Thyroid gland (tissue), 4 donors: ENCODE measurements at regions not wholly inside any gene's neighbourhood (a gene's known extent, or its start where the extent isn't known, plus 50 kb on each side); places are given as distances from the start of the nearest gene placed in this dataset.

Experiments used
- DNase-seq, 2 donors: peaks; one replicate each; pipeline ENCODE4 v3.0.0-alpha.2; 2019
- H3K27ac ChIP-seq, 3 donors: fragments of 200-600 bp; sonication (generic); 1 replicate in 2 of 3; 2 replicates in 1 of 3; pipeline ENCODE4 v1.5.1; 2016 to 2019; ENCODE audit warnings: mild to moderate bottlenecking in 1 of 3, moderate library complexity in 1 of 3
- H3K27me3 ChIP-seq: fragments of 200-600 bp; sonication (generic); one replicate; pipeline ENCODE4 v1.5.1; 2019
- H3K36me3 ChIP-seq, 2 donors: fragments of 200-600 bp; sonication (generic); one replicate each; pipeline ENCODE4 v1.5.1; 2016 to 2019
- H3K4me1 ChIP-seq, 2 donors: fragments of 200-600 bp; sonication (generic); one replicate each; pipeline ENCODE4 v1.5.1; 2017 to 2019
- H3K4me3 ChIP-seq, 3 donors: fragments of 200-600 bp; sonication (generic); replicated peaks in 1 of 3; 1 replicate in 2 of 3; 2 replicates in 1 of 3; pipeline ENCODE4 v1.5.1; 2016; ENCODE audit warnings: mild to moderate bottlenecking in 1 of 3
- H3K9me3 ChIP-seq: fragments of 200-600 bp; sonication (generic); one replicate; pipeline ENCODE4 v1.5.1; 2017
- CTCF ChIP-seq, 6 experiments: fragments of 200-600 bp in 3 of 6; fragments of 450-650 bp in 3 of 6; sonication (generic) in 3 of 6; IDR thresholded peaks; one replicate each; pipeline ENCODE4 v1.5.1; 2016 to 2019; ENCODE audit warnings: antibody characterized with exemption in 6 of 6, mild to moderate bottlenecking in 2 of 6, inconsistent platforms in 1 of 6, moderate library complexity in 1 of 6
- POLR2A ChIP-seq, 2 donors: fragments of 450-650 bp; IDR thresholded peaks; one replicate each; pipeline ENCODE4 v1.6.1; 2017; ENCODE audit warnings: antibody characterized with exemption in 2 of 2, mild to moderate bottlenecking in 2 of 2, moderate library complexity in 1 of 2
- WGBS, 2 donors: methylation state at CpG; one replicate each; pipeline ENCODE4 v1.1.5; 2017; 5-methylcytosine and 5-hydroxymethylcytosine counted together
- intact Hi-C: fragments of 100-400 bp; cut with DNase I; formaldehyde crosslinking; loops from one replicate; pipeline ENCODE4 v1.15.1; 2023

GRCh38 chr3:159685801-159686200 lies 302.8 kb upstream of the IL12A start:
- Histone ChIP-seq H3K36me3 (no peaks in the 10 kb centered on the region), H3K4me1 (no peaks in the 10 kb centered on the region), H3K27me3 (no peaks in the 10 kb centered on the region), H3K4me3 (no peak overlapping the region), H3K9me3 (no peaks in the 10 kb centered on the region), H3K27ac (no peak overlapping the region)
- no peak for DNase-seq
- TF ChIP-seq CTCF (IDR thresholded peaks at IDR 0.05), result no peak
- no peak for TF ChIP-seq POLR2A (IDR thresholded peaks at IDR 0.05)
- intact Hi-C loops, result no loop called here

- 79 to 84% methylated on average over 4 of the region's 4 CpGs for WGBS, 2 donors
- no peak for TF ChIP-seq POLR2A (IDR thresholded peaks at IDR 0.05)
- no peak for TF ChIP-seq CTCF (IDR thresholded peaks at IDR 0.05)
- no peaks in the 10 kb centered on the region for H3K9me3 ChIP-seq
- no peaks in the 10 kb centered on the region for H3K4me1 ChIP-seq
- no peak overlapping the region for H3K4me3 ChIP-seq
- no peaks in the 10 kb centered on the region for H3K27me3 ChIP-seq
- no peaks in the 10 kb centered on the region for H3K36me3 ChIP-seq
- intact Hi-C loops, result no loop called here
- no peak overlapping the region for H3K27ac ChIP-seq
- no peak for DNase-seq
Measured at GRCh38 chr3:159693226-159693625, 295.4 kb upstream of the IL12A start.

GRCh38 chr3:159711560-159712333 lies 276.9 kb upstream of the IL12A start:
- TF ChIP-seq POLR2A (IDR thresholded peaks at IDR 0.05), result no peak
- TF ChIP-seq CTCF (IDR thresholded peaks at IDR 0.05), result no peak
- peak in 1 of 2 donors; percentile 6 for DNase-seq
- 39 to 44% methylated on average over 7 of the region's 7 CpGs for WGBS, 2 donors
- Histone ChIP-seq H3K27ac (no peak overlapping the region), H3K27me3 (no peaks in the 10 kb centered on the region), H3K36me3 (no peaks in the 10 kb centered on the region), H3K4me3 (no peak overlapping the region), H3K4me1 (no peaks in the 10 kb centered on the region), H3K9me3 (no peaks in the 10 kb centered on the region)
- intact Hi-C loops, result no loop called here

GRCh38 chr3:159721324-159721723 lies 267.3 kb upstream of the IL12A start:
- no peak for DNase-seq
- Histone ChIP-seq H3K27me3 (no peaks in the 10 kb centered on the region), H3K9me3 (no peaks in the 10 kb centered on the region), H3K27ac (no peak overlapping the region), H3K4me3 (no peak overlapping the region), H3K4me1 (no peaks in the 10 kb centered on the region), H3K36me3 (no peaks in the 10 kb centered on the region)
- intact Hi-C loops, result no loop called here
- TF ChIP-seq POLR2A (IDR thresholded peaks at IDR 0.05), result no peak
- TF ChIP-seq CTCF (IDR thresholded peaks at IDR 0.05), result no peak
- WGBS, 2 donors, result 71 to 85% methylated on average over 2 of the region's 2 CpGs

GRCh38 chr3:159723295-159723694 lies 265.3 kb upstream of the IL12A start:
- intact Hi-C loops, result no loop called here
- Histone ChIP-seq H3K4me3 (no peak overlapping the region), H3K27ac (no peak overlapping the region), H3K27me3 (no peaks in the 10 kb centered on the region), H3K36me3 (no peaks in the 10 kb centered on the region), H3K4me1 (no peaks in the 10 kb centered on the region), H3K9me3 (no peaks in the 10 kb centered on the region)
- DNase-seq, result no peak
- TF ChIP-seq POLR2A (IDR thresholded peaks at IDR 0.05) (no peak), CTCF (IDR thresholded peaks at IDR 0.05) (no peak)
